ENCODE measurements at regions not wholly inside any gene's neighbourhood (a gene's known extent, or its start where the extent isn't known, plus 50 kb on each side); places are given as distances from the start of the nearest gene placed in this dataset.

DNA sequence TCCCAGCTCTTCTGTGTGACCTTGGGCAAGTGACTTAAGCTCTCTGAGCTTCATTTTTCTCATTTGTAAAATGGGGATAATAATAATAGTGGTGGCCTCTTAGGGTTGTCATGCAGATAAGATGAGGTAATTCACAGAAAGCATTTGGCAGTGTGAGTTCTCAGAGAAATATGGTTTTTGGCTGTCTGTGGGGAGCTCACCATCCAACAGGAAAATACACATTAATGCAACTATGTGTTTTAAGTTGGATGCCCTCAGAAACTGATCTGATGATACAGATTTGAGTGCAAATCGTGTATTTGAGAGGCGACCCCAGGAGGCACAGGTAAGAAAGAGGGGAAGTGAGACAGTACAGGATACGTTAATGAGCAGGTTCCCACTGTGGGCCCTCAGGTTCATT, 56.1 kb upstream of the SPRED2 start (continued):
- TF ChIP-seq FOXJ3 (CRISPR knock-in tag; IDR thresholded peaks at IDR 0.05) (no peak), GABPA (IDR thresholded peaks at IDR 0.05; ENCODE audit: low read depth) (no peak), TAF1 (IDR thresholded peaks at IDR 0.05; ENCODE audit: borderline replicate concordance, low read depth, low read length) (no peak), RFX5 (IDR thresholded peaks at IDR 0.05; ENCODE audit: low read length) (no peak), RXRA (IDR thresholded peaks at IDR 0.05; ENCODE audit: borderline replicate concordance, low read depth) (no peak), NRF1 (IDR thresholded peaks at IDR 0.05; ENCODE audit: low read depth, low read length) (no peak), MEF2A (IDR thresholded peaks at IDR 0.05; ENCODE audit: borderline replicate concordance, low read depth) (no peak)
- TF ChIP-seq, protein P1, sequence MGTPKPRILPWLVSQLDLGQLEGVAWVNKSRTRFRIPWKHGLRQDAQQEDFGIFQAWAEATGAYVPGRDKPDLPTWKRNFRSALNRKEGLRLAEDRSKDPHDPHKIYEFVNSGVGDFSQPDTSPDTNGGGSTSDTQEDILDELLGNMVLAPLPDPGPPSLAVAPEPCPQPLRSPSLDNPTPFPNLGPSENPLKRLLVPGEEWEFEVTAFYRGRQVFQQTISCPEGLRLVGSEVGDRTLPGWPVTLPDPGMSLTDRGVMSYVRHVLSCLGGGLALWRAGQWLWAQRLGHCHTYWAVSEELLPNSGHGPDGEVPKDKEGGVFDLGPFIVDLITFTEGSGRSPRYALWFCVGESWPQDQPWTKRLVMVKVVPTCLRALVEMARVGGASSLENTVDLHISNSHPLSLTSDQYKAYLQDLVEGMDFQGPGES (IDR thresholded peaks at IDR 0.05; ENCODE audit: low read depth, low read length) = no peak
- TF ChIP-seq, protein P2, sequence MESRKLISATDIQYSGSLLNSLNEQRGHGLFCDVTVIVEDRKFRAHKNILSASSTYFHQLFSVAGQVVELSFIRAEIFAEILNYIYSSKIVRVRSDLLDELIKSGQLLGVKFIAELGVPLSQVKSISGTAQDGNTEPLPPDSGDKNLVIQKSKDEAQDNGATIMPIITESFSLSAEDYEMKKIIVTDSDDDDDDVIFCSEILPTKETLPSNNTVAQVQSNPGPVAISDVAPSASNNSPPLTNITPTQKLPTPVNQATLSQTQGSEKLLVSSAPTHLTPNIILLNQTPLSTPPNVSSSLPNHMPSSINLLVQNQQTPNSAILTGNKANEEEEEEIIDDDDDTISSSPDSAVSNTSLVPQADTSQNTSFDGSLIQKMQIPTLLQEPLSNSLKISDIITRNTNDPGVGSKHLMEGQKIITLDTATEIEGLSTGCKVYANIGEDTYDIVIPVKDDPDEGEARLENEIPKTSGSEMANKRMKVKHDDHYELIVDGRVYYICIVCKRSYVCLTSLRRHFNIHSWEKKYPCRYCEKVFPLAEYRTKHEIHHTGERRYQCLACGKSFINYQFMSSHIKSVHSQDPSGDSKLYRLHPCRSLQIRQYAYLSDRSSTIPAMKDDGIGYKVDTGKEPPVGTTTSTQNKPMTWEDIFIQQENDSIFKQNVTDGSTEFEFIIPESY (IDR thresholded peaks at IDR 0.05; ENCODE audit: borderline replicate concordance, low read depth) = no peak
- TF ChIP-seq, protein P3, sequence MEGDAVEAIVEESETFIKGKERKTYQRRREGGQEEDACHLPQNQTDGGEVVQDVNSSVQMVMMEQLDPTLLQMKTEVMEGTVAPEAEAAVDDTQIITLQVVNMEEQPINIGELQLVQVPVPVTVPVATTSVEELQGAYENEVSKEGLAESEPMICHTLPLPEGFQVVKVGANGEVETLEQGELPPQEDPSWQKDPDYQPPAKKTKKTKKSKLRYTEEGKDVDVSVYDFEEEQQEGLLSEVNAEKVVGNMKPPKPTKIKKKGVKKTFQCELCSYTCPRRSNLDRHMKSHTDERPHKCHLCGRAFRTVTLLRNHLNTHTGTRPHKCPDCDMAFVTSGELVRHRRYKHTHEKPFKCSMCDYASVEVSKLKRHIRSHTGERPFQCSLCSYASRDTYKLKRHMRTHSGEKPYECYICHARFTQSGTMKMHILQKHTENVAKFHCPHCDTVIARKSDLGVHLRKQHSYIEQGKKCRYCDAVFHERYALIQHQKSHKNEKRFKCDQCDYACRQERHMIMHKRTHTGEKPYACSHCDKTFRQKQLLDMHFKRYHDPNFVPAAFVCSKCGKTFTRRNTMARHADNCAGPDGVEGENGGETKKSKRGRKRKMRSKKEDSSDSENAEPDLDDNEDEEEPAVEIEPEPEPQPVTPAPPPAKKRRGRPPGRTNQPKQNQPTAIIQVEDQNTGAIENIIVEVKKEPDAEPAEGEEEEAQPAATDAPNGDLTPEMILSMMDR (IDR thresholded peaks at IDR 0.05) = no peak

DNA sequence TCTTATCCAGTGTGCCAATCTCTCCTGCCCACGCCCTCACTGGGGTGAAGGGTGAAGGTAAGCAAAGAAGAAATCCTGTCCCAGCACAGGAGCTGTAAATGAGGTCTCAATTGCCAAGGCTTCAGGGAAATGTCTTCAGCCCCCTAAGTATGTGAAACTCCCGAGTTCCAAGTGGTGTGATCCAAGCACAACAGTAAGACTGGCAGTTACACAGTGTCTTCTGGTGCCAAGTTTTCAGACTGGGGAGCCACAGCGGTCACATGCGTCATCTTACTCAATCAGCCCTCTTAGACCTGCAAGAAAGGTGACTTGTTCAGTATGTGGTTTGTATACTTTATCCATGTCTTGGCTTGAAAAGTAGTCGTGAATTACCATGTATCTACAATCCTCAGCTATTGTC, 55.0 kb upstream of the SPRED2 start:
- Histone ChIP-seq H3K9me3 (no peaks in the 10 kb centered on the region), H4K20me1 (ENCODE audit: insufficient read depth) (no peaks in the 10 kb centered on the region), H3K9ac (no peak overlapping the region), H3K27ac (ENCODE audit: low read depth in 2 of 2, low read length in 1 of 2) (no peak overlapping the region), H3K27me3 (ENCODE audit: insufficient read depth) (no peaks in the 10 kb centered on the region), H3K36me3 (replicated peaks in 1 of 2; ENCODE audit: control insufficient read depth in 1 of 2, insufficient read depth in 2 of 2, low read length in 1 of 2) (no peaks in the 10 kb centered on the region), H3K9me2 (no peaks in the 10 kb centered on the region), H3K4me2 (no peak overlapping the region), H3K4me3 (ENCODE audit: low read depth in 2 of 2, low read length in 1 of 2) (no peak overlapping the region), H2AFZ (ENCODE audit: low read depth) (no peak overlapping the region), H3K4me1 (ENCODE audit: control insufficient read depth in 1 of 2, insufficient read depth in 2 of 2, low read depth in 1 of 2, low read length in 1 of 2) (peaks cover 0 to 3% of the 10 kb centered on the region in 2 experiments; a peak in 1 of 4 replicates), H3K79me2 (ENCODE audit: insufficient read depth) (no peaks in the 10 kb centered on the region), H3F3A (replicated peaks; ENCODE audit: insufficient read depth) (no peaks in the 10 kb centered on the region)
- WGBS (ENCODE audit: low lambda C conversion rate) = 39% methylated on average over 5 of the region's 5 CpGs
- ChIA-PET CTCF (interaction anchor here (1.1 kb wide), 1 partner anchor 11 kb away, joined by 3 read pairs; no protein-coding TSS in a partner anchor), POLR2A (no interaction called here)
- no peak for DNase-seq
- TF ChIP-seq, protein P2 (IDR thresholded peaks at IDR 0.05; ENCODE audit: borderline replicate concordance, low read depth) = no peak
- TF ChIP-seq SMC3 (IDR thresholded peaks at IDR 0.05; ENCODE audit: low read depth, low read length) = no peak
- TF ChIP-seq MEF2A (IDR thresholded peaks at IDR 0.05; ENCODE audit: borderline replicate concordance, low read depth) = no peak
- TF ChIP-seq, protein P3 (IDR thresholded peaks at IDR 0.05) = no peak
- TF ChIP-seq JUND (IDR thresholded peaks at IDR 0.05) = no peak
- TF ChIP-seq GABPA (IDR thresholded peaks at IDR 0.05; ENCODE audit: low read depth) = no peak
- TF ChIP-seq RAD21 (IDR thresholded peaks at IDR 0.05; ENCODE audit: low read length) = no peak
- TF ChIP-seq RXRA (IDR thresholded peaks at IDR 0.05; ENCODE audit: borderline replicate concordance, low read depth) = no peak
- no peak for TF ChIP-seq YY1 (IDR thresholded peaks at IDR 0.05; ENCODE audit: low read depth)
- no peak for TF ChIP-seq SIN3A (IDR thresholded peaks at IDR 0.05; ENCODE audit: borderline replicate concordance, low read depth, low read length)
- TF ChIP-seq, protein P4, sequence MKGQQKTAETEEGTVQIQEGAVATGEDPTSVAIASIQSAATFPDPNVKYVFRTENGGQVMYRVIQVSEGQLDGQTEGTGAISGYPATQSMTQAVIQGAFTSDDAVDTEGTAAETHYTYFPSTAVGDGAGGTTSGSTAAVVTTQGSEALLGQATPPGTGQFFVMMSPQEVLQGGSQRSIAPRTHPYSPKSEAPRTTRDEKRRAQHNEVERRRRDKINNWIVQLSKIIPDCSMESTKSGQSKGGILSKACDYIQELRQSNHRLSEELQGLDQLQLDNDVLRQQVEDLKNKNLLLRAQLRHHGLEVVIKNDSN (IDR thresholded peaks at IDR 0.05; ENCODE audit: borderline replicate concordance, low read depth) = no peak
